ENCODE measurements at regions not wholly inside any gene's neighbourhood (a gene's known extent, or its start where the extent isn't known, plus 50 kb on each side); places are given as distances from the start of the nearest gene placed in this dataset.

GRCh38 chr7:49172639-49173038 lies 248.3 kb downstream of the CDC14C start:
- TF ChIP-seq CTCF (IDR thresholded peaks at IDR 0.05) (no peak), EZH2 (IDR thresholded peaks at IDR 0.05) (no peak)
